Stomach (tissue), 8 donors: ENCODE measurements at regions not wholly inside any gene's neighbourhood (a gene's known extent, or its start where the extent isn't known, plus 50 kb on each side); places are given as distances from the start of the nearest gene placed in this dataset.

Source experiments
- DNase-seq, 2 donors: peaks; one replicate each; pipeline versions ENCODE4 v3.0.0 to v3.0.0-alpha.2; 2013 to 2019
- H3K27ac ChIP-seq, 5 donors: fragments of 200-600 bp in 4 of 5; sonication (generic) in 4 of 5; one replicate each; pipeline ENCODE4 v1.5.1; 2013 to 2019; ENCODE audit warnings: mild to moderate bottlenecking in 1 of 5, moderate library complexity in 1 of 5
- H3K27me3 ChIP-seq, 3 donors: fragments of 200-600 bp; sonication (generic); one replicate each; pipeline ENCODE4 v1.5.1; 2017 to 2019; ENCODE audit warnings: mixed run types in 1 of 3
- H3K36me3 ChIP-seq, 4 donors: fragments of 200-600 bp; sonication (generic); 1 replicate in 3 of 4; 2 replicates in 1 of 4; pipeline ENCODE4 v1.5.1; 2016 to 2019
- H3K4me1 ChIP-seq, 4 donors: fragments of 200-600 bp; sonication (generic); one replicate each; pipeline ENCODE4 v1.5.1; 2016 to 2019
- H3K4me3 ChIP-seq, 4 donors: fragments of 200-600 bp; sonication (generic) in 3 of 4; one replicate each; pipeline ENCODE4 v1.5.1; 2016 to 2019; ENCODE audit warnings: mild to moderate bottlenecking in 1 of 4
- H3K9me3 ChIP-seq, 4 donors: fragments of 200-600 bp; sonication (generic); one replicate each; pipeline ENCODE4 v1.5.1; 2016 to 2019
- CTCF ChIP-seq, 7 experiments: fragments of 450-650 bp in 4 of 7; fragments of 200-600 bp in 3 of 7; sonication (generic) in 3 of 7; IDR thresholded peaks; one replicate each; pipeline ENCODE4 v1.5.1; 2016 to 2019; ENCODE audit warnings: antibody characterized with exemption in 7 of 7, control low read depth in 2 of 7, mild to moderate bottlenecking in 1 of 7
- EP300 ChIP-seq: sonication (generic); formaldehyde crosslinking; IDR thresholded peaks from one replicate; pipeline ENCODE4 v1.6.1; 2017; ENCODE audit warnings: antibody characterized with exemption
- POLR2A ChIP-seq, 4 donors: fragments of 450-650 bp; IDR thresholded peaks; one replicate each; pipeline ENCODE4 v1.6.1; 2016; ENCODE audit warnings: antibody characterized with exemption in 4 of 4, control low read depth in 2 of 4, mild to moderate bottlenecking in 1 of 4, moderate library complexity in 1 of 4
- POLR2AphosphoS5 ChIP-seq, 3 donors: sonication (generic); formaldehyde crosslinking; IDR thresholded peaks; one replicate each; pipeline ENCODE4 v1.6.1; 2016; ENCODE audit warnings: antibody characterized with exemption in 3 of 3
- WGBS, 5 donors: extraction: QIAGEN DNeasy Blood & Tissue Kit in 3 of 5; methylation state at CpG; one replicate each; pipeline versions ENCODE4 v1.1.5 to v1.1.7; 2013 to 2018; 5-methylcytosine and 5-hydroxymethylcytosine counted together
- intact Hi-C: fragments of 100-400 bp; cut with DNase I; formaldehyde crosslinking; loops from one replicate; pipeline ENCODE4 v1.15.1; 2023; ENCODE audit warnings: low total_unique reads
- donor health status: healthy with polysubstance abuse.
- donor health status: Bipolar disorder and iron deficiency.
- donor health status: healthy.

DNA sequence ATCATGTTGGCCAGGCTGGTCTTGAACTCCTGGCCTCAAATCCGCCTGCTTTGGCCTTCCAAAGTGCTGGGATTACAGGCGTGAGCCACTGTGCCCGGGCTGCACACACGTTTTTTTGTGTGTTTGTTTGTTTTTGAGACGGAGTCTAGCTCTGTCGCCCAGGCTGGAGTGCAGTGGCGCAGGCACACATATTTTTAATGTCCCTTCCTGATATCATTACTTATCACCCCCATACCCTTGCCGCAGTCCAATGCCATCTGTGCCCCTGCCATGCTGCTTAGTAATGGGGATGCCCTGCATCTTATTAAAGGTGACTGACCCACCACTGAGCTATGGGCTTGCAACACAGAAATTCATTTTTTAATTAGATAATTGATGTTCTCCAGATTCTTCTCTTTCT is 180.7 kb downstream of the TEX36 start:
- WGBS, 5 donors: 76 to 81% (median 77%) methylated on average over 8 of the region's 8 CpGs
- intact Hi-C loops: no loop called here

DNA sequence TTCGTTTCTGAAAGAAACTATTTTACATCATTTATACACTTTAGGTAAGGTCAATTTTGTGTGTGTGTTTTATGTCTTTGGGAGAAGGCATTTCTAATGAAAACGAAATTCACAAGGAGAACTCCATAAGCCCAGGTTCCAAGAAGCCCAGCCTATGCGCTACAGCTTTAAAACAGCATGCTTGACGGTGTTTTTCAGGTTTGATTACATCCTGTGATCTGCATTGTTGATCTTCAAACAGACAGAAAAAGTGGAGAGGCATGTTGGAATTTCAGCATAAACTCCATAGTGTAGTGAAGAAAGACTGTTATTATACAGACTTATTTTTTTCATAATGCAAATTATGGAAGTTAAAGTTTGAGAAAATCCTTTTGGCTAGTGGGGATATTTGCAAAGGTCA is 187.6 kb downstream of the TEX36 start:
- no peak for DNase-seq
- H3K4me3 ChIP-seq: no peak overlapping the region
- no peak overlapping the region for H3K27ac ChIP-seq
- 72 to 84% (median 75%) methylated on average over 4 of the region's 4 CpGs for WGBS, 5 donors
- no peaks in the 10 kb centered on the region for H3K9me3 ChIP-seq
- intact Hi-C loops: no loop called here
- H3K27me3 ChIP-seq: peaks cover 0 to 3% (median 0%) of the 10 kb centered on the region in 3 donors
- H3K36me3 ChIP-seq: no peaks in the 10 kb centered on the region
- H3K4me1 ChIP-seq: no peaks in the 10 kb centered on the region
- TF ChIP-seq EP300 (no peak), POLR2AphosphoS5 (IDR thresholded peaks at IDR 0.05) (no peak), POLR2A (IDR thresholded peaks at IDR 0.05) (no peak), CTCF (IDR thresholded peaks at IDR 0.05) (no peak)

More for the DNA sequence above, 180.7 kb downstream of the TEX36 start:
- Histone ChIP-seq H3K27ac (no peak overlapping the region), H3K4me1 (no peaks in the 10 kb centered on the region), H3K9me3 (peaks cover 0 to 6% (median 0%) of the 10 kb centered on the region in 4 donors), H3K27me3 (peaks cover 0 to 6% (median 0%) of the 10 kb centered on the region in 3 donors), H3K4me3 (no peak overlapping the region), H3K36me3 (no peaks in the 10 kb centered on the region)
- TF ChIP-seq CTCF (IDR thresholded peaks at IDR 0.05): no peak
- no peak for TF ChIP-seq POLR2AphosphoS5 (IDR thresholded peaks at IDR 0.05)
- TF ChIP-seq POLR2A (IDR thresholded peaks at IDR 0.05): no peak
- no peak for TF ChIP-seq EP300
- no peak for DNase-seq

DNA sequence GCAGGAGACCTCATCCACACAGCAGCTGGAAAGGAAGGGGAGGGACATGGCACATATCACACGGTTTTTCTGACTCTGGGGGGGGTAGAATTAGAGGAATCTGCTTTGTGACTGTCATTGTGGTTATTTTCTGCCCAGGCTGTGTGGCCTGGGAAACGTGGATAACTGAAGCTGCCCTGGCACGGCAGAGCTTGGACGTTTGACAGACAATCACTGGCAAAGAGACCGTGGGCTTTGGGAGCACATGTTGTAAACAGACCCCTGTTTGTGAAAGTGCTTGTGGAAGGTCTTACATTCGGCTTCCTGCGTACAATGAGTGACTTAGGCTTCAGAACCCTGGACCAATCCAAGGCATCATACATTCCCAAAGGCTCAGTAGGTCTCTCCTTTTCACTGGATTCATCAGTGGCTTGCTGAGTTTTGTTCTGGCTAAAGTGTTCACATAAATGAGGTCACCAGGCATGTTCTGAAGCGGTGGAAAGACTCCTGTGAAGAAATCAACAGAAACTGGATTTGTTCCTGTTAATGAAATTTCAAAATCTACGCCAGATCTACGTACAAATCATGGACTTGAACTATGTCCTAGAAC is 188.2 kb downstream of the TEX36 start:
- Histone ChIP-seq H3K9me3 (no peaks in the 10 kb centered on the region), H3K36me3 (no peaks in the 10 kb centered on the region), H3K4me1 (no peaks in the 10 kb centered on the region), H3K27me3 (peaks cover 0 to 3% (median 0%) of the 10 kb centered on the region in 3 donors), H3K4me3 (no peak overlapping the region), H3K27ac (no peak overlapping the region)
- TF ChIP-seq POLR2AphosphoS5 (IDR thresholded peaks at IDR 0.05): no peak
- TF ChIP-seq EP300: no peak
- TF ChIP-seq CTCF (IDR thresholded peaks at IDR 0.05): no peak
- no peak for TF ChIP-seq POLR2A (IDR thresholded peaks at IDR 0.05)
- no peak for DNase-seq
- intact Hi-C loops: no loop called here
- 59 to 64% (median 62%) methylated on average over 10 of the region's 10 CpGs for WGBS, 5 donors

GRCh38 chr10:125491381-125491780 is 191.6 kb downstream of the TEX36 start:
- intact Hi-C loops: no loop called here
- Histone ChIP-seq H3K9me3 (no peaks in the 10 kb centered on the region), H3K4me3 (no peak overlapping the region), H3K27ac (no peak overlapping the region), H3K36me3 (no peaks in the 10 kb centered on the region), H3K27me3 (peaks cover 0 to 3% (median 0%) of the 10 kb centered on the region in 3 donors), H3K4me1 (no peaks in the 10 kb centered on the region)
- TF ChIP-seq POLR2A (IDR thresholded peaks at IDR 0.05): no peak
- no peak for TF ChIP-seq CTCF (IDR thresholded peaks at IDR 0.05)
- no peak for TF ChIP-seq EP300
- TF ChIP-seq POLR2AphosphoS5 (IDR thresholded peaks at IDR 0.05): no peak
- no peak for DNase-seq
- WGBS, 5 donors: 78 to 95% (median 85%) methylated on average over 2 of the region's 2 CpGs
